ENCODE measurements at regions not wholly inside any gene's neighbourhood (a gene's known extent, or its start where the extent isn't known, plus 50 kb on each side); places are given as distances from the start of the nearest gene placed in this dataset.

- DNase-seq (ENCODE audit: low spot score) = no peak
These were observed 305.9 kb upstream of the MTNR1B start for GRCh38 chr11:92663539-92663938.

DNA sequence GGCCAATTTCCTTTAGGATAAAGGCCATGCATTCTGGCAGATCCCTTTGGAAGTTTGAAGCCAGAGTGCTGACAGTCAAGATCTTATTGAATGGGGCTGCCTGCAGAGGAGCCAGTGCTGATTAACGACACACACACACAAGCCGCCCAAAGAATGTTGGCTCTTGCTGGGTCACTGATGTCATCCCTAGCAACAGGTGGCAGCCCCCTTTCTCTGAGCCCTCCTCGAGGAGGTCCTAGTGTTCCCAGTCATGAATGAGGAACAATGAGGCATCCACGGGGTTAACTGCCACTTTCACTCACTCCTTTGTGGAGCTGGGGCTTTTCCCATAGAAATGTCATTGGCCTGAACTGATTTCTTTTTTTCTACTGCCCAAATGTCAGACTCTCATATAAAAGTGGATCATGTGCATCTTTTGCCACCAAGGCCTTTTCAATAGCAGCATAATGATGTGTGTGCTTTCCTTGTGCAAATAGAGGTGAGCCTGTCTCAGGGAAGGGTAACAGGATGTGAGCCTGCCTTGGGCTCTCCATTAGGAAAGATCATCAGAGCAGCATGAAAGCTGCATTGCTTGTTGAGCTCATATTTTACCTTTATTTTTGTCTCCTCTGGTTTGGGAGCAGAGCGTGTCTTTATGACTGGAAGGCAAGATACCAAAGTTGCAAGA, 301.8 kb upstream of the MTNR1B start:
- no peak for DNase-seq (ENCODE audit: low spot score)

GRCh38 chr11:92670308-92670890, 299.1 kb upstream of the MTNR1B start:
- no peak for DNase-seq (ENCODE audit: low spot score)

- DNase-seq (ENCODE audit: low spot score) = no peak
These were observed 298.4 kb upstream of the MTNR1B start for GRCh38 chr11:92671081-92671480.

GRCh38 chr11:92675303-92675702, 294.1 kb upstream of the MTNR1B start:
- DNase-seq (ENCODE audit: low spot score) = no peak

GRCh38 chr11:92675810-92676209, 293.6 kb upstream of the MTNR1B start:
- DNase-seq (ENCODE audit: low spot score) = no peak

- DNase-seq (ENCODE audit: low spot score) = no peak
These were observed 291.3 kb upstream of the MTNR1B start for GRCh38 chr11:92678008-92678611.

- DNase-seq (ENCODE audit: low spot score) = no peak
These were observed 287.9 kb upstream of the MTNR1B start for GRCh38 chr11:92681586-92681985.

DNA sequence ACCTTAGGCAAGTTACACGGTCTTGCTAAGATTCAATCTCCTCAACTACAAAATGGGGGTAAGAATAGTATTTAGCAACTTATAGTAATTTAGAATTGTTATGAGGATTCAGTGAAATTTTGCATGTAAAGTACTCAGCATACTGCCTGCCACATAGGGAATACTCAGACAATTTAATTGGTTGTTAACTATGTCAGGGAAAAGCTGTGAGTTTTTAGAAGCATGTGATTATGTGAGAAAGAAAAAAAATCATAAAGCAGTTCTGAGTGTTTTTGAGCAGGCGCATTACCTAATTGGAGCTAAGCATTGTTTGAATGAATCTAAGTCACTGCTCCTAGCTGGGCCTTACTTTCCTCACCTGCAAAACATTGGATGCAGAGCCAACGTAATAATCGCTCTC, 287.3 kb upstream of the MTNR1B start:
- DNase-seq (ENCODE audit: low spot score) = no peak

GRCh38 chr11:92682952-92683351, 286.5 kb upstream of the MTNR1B start:
- no peak for DNase-seq (ENCODE audit: low spot score)

GRCh38 chr11:92685049-92685448, 284.4 kb upstream of the MTNR1B start:
- no peak for DNase-seq (ENCODE audit: low spot score)

DNA sequence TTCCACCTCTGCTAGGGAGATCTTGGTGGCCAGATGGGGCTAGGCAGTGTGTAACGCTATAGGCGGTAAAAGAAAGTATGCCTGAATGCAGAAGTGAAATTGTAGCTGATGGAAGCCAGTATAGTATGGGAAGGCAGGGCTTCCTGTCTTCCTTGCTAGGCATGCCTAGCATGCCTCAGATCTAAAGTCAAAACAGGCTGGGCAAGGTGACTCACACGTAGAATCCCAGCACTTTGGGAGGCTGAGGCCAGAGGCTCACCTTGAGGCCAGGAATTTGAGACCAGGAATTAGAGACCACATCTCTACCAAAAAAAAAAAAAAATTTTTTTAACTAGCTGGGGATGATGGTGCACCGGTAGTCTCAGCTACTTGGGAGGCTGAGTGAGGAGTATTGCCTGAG, 281.7 kb upstream of the MTNR1B start:
- no peak for DNase-seq (ENCODE audit: low spot score)

- no peak for DNase-seq (ENCODE audit: low spot score)
These were observed 281.0 kb upstream of the MTNR1B start for GRCh38 chr11:92688416-92688815.

- DNase-seq (ENCODE audit: low spot score) = no peak
These were observed 276.5 kb upstream of the MTNR1B start for GRCh38 chr11:92692826-92693546.

- DNase-seq (ENCODE audit: low spot score) = no peak
These were observed 273.4 kb upstream of the MTNR1B start for GRCh38 chr11:92696076-92696475.

DNA sequence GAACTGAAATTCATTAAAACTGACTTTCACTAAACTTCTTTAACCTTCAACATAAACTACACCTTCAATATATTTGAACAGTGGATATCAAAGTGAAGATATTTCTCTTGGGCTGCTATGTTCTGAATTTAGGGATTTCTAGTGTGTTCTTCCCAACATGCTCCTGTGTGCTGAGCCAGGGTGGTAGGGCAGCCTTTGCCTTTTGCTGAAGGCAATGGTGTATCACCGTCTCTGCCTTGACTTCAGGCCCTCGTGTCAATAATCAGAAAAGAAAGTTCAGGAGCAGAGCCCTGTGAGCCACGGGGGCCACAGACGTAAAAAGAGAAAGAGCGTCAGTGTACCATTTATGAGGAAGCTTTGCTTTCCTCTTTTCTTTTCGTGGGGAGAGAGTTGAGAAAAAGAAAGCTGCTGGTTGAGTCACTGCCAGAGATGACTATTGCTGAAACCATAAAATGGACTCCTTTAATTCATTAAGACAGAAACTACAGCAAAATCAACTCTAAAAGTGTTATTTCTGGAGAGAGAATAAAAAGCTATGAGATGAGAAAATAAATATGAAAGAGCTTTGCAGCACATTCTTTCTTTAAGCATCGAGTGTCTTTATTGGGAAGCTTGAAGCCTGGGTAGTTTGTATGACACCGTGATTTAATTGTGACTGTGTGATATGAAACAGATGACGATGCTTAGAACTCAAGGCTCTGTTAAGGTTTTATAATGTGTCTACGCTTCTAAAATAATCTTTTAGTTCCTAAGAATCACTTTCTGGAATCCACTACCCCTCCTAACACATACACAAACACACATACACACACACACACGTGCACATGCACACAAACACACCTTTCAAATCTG, 271.8 kb upstream of the MTNR1B start:
- no peak for DNase-seq (ENCODE audit: low spot score)

DNA sequence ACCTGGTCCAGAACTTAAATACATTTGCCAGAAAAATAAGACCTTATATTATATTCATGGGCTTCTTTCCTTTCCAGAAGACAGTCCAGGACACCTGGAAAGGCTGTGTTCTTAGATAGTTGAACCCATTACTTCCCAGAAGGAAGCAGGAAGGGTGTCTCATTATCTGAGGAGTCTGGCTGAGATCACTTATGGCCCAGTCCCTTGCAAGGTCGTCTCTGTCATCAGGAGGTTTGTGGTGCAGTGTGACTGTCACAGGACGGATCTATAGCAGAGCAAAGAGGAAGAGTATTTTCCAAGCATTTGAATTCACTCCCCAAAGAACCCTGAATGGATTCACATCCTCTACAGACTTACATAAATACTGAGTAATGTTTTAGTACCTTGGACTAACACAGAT, 270.7 kb upstream of the MTNR1B start:
- DNase-seq (ENCODE audit: low spot score) = no peak

DNA sequence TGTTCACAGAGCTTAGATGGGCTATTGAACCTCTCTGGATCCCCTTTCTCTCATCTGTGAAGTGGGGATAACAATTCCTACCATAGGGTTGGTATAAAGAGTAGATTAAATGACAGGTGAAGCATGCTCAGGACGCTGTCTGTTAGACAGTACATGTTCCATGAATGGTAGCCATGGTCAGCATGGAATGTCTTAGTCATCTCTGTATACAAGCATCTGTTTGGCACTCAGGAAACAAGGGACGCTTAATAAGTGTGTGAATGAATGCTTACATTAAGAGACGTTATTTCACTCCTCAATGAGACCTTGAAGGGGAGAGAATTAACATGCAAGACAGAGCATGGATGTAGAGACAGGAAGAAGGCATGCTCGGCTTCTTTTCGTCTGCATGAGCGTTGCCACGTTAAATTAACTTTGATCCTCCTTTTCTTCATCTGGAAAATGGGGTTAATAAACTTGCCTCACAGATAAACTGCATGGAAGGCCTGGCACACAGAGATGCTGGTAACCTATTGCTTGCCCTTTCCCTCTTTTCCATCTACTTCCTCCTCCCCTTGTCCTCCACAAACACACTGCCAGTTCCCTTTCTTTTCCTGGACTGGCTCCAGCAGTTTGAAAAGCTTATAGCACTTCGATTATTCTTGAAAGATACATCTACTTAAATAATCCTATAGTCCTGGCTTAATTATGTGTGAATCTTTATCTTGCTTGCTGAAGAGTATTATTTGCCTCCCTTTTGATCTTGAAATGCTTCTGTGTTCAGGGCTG, 267.2 kb upstream of the MTNR1B start:
- DNase-seq (ENCODE audit: low spot score) = no peak

- DNase-seq (ENCODE audit: low spot score) = no peak
These were observed 266.5 kb upstream of the MTNR1B start for GRCh38 chr11:92702805-92703448.

GRCh38 chr11:92703449-92703830, 266.0 kb upstream of the MTNR1B start:
- no peak for DNase-seq (ENCODE audit: low spot score)

DNA sequence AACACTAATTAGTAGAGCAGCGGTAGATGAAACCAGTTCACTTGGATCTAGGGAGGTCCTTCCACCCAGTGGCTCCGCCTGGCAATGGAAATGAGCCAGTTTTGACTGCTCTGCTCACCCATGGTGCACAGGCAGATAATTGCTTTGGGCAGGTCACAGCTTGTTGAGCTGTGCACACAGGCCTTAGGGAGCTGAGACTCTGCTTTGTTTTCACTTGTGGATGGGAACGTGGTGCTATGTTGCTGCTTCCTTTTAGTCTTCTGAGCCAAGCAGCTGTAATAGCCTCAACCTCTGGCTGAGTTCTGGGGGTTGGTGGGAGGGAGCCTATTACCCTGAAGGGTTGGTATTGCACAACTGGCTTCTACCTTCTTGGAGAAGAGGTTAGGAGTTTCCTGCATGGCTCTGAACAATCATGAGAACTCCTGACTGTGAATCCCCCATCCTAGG, 262.3 kb upstream of the MTNR1B start:
- DNase-seq (ENCODE audit: low spot score) = no peak
